ENCODE measurements at regions not wholly inside any gene's neighbourhood (a gene's known extent, or its start where the extent isn't known, plus 50 kb on each side); places are given as distances from the start of the nearest gene placed in this dataset.

- Histone ChIP-seq H3K9me2 (ENCODE audit: low read depth, low read length) (no peaks in the 10 kb centered on the region), H2AFZ (ENCODE audit: low read length) (no peak overlapping the region), H3K4me1 (ENCODE audit: insufficient read depth, low read length, severe bottlenecking) (no peaks in the 10 kb centered on the region), H3K27me3 (ENCODE audit: insufficient read depth, low read length) (no peaks in the 10 kb centered on the region), H3F3A (ENCODE audit: insufficient read depth, low read length) (no peaks in the 10 kb centered on the region), H4K20me1 (ENCODE audit: insufficient read depth, low read length) (no peaks in the 10 kb centered on the region), H3K4me2 (ENCODE audit: low read length) (no peak overlapping the region), H3K9me3 (ENCODE audit: low read length) (no peaks in the 10 kb centered on the region), H3K4me3 (ENCODE audit: low read depth, low read length, poor library complexity, severe bottlenecking) (no peak overlapping the region), H3K27ac (ENCODE audit: low read depth, low read length, poor library complexity, severe bottlenecking) (no peak overlapping the region), H3K36me3 (ENCODE audit: insufficient read depth, low read length) (no peaks in the 10 kb centered on the region), H3K9ac (ENCODE audit: low read length) (no peak overlapping the region), H3K79me2 (ENCODE audit: insufficient read depth, low read length) (no peaks in the 10 kb centered on the region)
- no peak for TF ChIP-seq CTCF (IDR thresholded peaks at IDR 0.05; ENCODE audit: low read length)
- TF ChIP-seq EZH2 (IDR thresholded peaks at IDR 0.05; ENCODE audit: borderline replicate concordance, low read length), result no peak
Observed at GRCh38 chr5:10085185-10085584, 164.5 kb downstream of the ATPSCKMT start.

DNA sequence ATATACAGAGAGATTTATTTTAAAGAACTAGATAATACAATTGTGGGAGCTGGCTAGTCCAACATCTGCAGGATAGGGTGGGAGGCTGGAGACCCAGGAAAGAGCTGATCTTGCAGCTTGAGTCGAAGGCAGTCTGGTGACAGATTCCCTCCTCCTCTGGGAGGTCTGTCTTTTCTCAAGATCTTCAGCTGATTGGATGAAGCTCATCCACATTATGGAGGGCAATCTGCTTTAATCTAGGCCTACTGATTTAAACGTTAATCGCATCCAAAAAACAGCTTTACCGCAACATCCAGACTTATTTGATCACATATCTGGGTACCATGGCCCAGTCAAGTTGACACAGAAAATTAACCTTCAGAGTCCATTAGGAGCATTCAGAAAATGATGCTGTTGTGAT, 168.1 kb downstream of the ATPSCKMT start:
- H3K27me3 ChIP-seq (ENCODE audit: insufficient read depth, low read length), result no peaks in the 10 kb centered on the region; the same call in 1 of the 2 replicates
- no peaks in the 10 kb centered on the region for H3K9me2 ChIP-seq (ENCODE audit: low read depth, low read length)
- no peak overlapping the region for H2AFZ ChIP-seq (ENCODE audit: low read length)
- H3K9me3 ChIP-seq (ENCODE audit: low read length), result no peaks in the 10 kb centered on the region
- no peak overlapping the region for H3K9ac ChIP-seq (ENCODE audit: low read length)
- H3K36me3 ChIP-seq (ENCODE audit: insufficient read depth, low read length), result no peaks in the 10 kb centered on the region
- H3K4me2 ChIP-seq (ENCODE audit: low read length), result no peak overlapping the region
- H3K4me3 ChIP-seq (ENCODE audit: low read depth, low read length, poor library complexity, severe bottlenecking), result no peak overlapping the region
- TF ChIP-seq CTCF (IDR thresholded peaks at IDR 0.05; ENCODE audit: low read length) (no peak), EZH2 (IDR thresholded peaks at IDR 0.05; ENCODE audit: borderline replicate concordance, low read length) (no peak)
- H3F3A ChIP-seq (ENCODE audit: insufficient read depth, low read length), result no peaks in the 10 kb centered on the region
- no peak overlapping the region for H3K27ac ChIP-seq (ENCODE audit: low read depth, low read length, poor library complexity, severe bottlenecking)
- no peaks in the 10 kb centered on the region for H4K20me1 ChIP-seq (ENCODE audit: insufficient read depth, low read length)
- no peaks in the 10 kb centered on the region for H3K4me1 ChIP-seq (ENCODE audit: insufficient read depth, low read length, severe bottlenecking)
- H3K79me2 ChIP-seq (ENCODE audit: insufficient read depth, low read length), result no peaks in the 10 kb centered on the region

GRCh38 chr5:10077791-10078545, 171.7 kb downstream of the ATPSCKMT start:
- Histone ChIP-seq H3K36me3 (ENCODE audit: insufficient read depth, low read length) (no peaks in the 10 kb centered on the region), H3F3A (ENCODE audit: insufficient read depth, low read length) (no peaks in the 10 kb centered on the region), H3K4me1 (ENCODE audit: insufficient read depth, low read length, severe bottlenecking) (no peaks in the 10 kb centered on the region), H3K9ac (ENCODE audit: low read length) (no peak overlapping the region), H3K79me2 (ENCODE audit: insufficient read depth, low read length) (no peaks in the 10 kb centered on the region), H3K4me3 (ENCODE audit: low read depth, low read length, poor library complexity, severe bottlenecking) (no peak overlapping the region), H3K9me3 (ENCODE audit: low read length) (no peaks in the 10 kb centered on the region), H2AFZ (ENCODE audit: low read length) (no peak overlapping the region), H3K27ac (ENCODE audit: low read depth, low read length, poor library complexity, severe bottlenecking) (no peak overlapping the region), H3K27me3 (ENCODE audit: insufficient read depth, low read length) (no peaks in the 10 kb centered on the region; the same call in 1 of the 2 replicates), H4K20me1 (ENCODE audit: insufficient read depth, low read length) (no peaks in the 10 kb centered on the region), H3K4me2 (ENCODE audit: low read length) (no peak overlapping the region), H3K9me2 (ENCODE audit: low read depth, low read length) (no peaks in the 10 kb centered on the region)
- TF ChIP-seq EZH2 (IDR thresholded peaks at IDR 0.05; ENCODE audit: borderline replicate concordance, low read length), result no peak
- no peak for TF ChIP-seq CTCF (IDR thresholded peaks at IDR 0.05; ENCODE audit: low read length)
